K562 (cell line): ENCODE measurements at regions not wholly inside any gene's neighbourhood (a gene's known extent, or its start where the extent isn't known, plus 50 kb on each side); places are given as distances from the start of the nearest gene placed in this dataset.

Source experiments
- ATAC-seq: fragments of 200-7000 bp; cut with Tn5 transposase; 3 replicates; pipeline ENCODE4 v1.9.1; 2020; ENCODE audit warnings: moderate library complexity
- BruUV-seq: library from RNA; stranded (reverse); fragments of 400-500 nt; replicated peaks from 2 replicates; lab custom pipeline; 2021; lab: Mats Ljungman, UMichigan
- CTCF ChIA-PET: fragments of 300-600 bp; formaldehyde crosslinking; extraction: SDS; loops from one replicate; lab custom pipeline; 2021; ENCODE audit warnings: low intra/inter-chr PET ratio; lab: Yijun Ruan, JAX
- POLR2A ChIA-PET: fragments of 300-600, 350-650 bp; sonication (Branson Sonifier 250); formaldehyde crosslinking; extraction: SDS; loops from one replicate; lab custom pipeline; 2021; ENCODE audit warnings: antibody characterized with exemption, inconsistent platforms; lab: Yijun Ruan, JAX
- DNase-seq, 4 experiments: peaks; one replicate each; pipeline versions ENCODE4 v3.0.0 to v3.0.0-alpha.2; 2011 to 2018; ENCODE audit warnings: low spot score in 3 of 4, mixed read lengths in 3 of 4; ENCODE audit errors: extremely low read depth in 1 of 4
- FAIRE-seq: peaks from 2 replicates; lab custom pipeline; 2011; peaks lifted over from hg19 to GRCh38; lab: Jason Lieb, UNC
- H2AFZ ChIP-seq: 2 replicates; pipeline ENCODE4 v1.6.0; 2011; ENCODE audit warnings: low read depth, low read length, control low read depth, inconsistent platforms
- H3K27ac ChIP-seq: fragments of 200-600 bp; 3 replicates; pipeline ENCODE4 v1.8.0; 2011; ENCODE audit warnings: low read depth, mild to moderate bottlenecking, control low read depth, inconsistent platforms, low read length, moderate library complexity, mixed read lengths; ENCODE audit errors: extremely low read depth
- H3K27me3 ChIP-seq, 2 experiments: fragments of 300-600 bp in 1 of 2; 2 replicates in 1 of 2; 3 replicates in 1 of 2; pipeline versions ENCODE4 v1.6.0 to v1.8.0; 2011; ENCODE audit warnings: inconsistent platforms in 2 of 2, low read length in 2 of 2, mild to moderate bottlenecking in 1 of 2, mixed read lengths in 1 of 2, moderate library complexity in 1 of 2; ENCODE audit not compliant: control insufficient read depth in 2 of 2, insufficient read depth in 2 of 2
- H3K36me3 ChIP-seq: fragments of 300-600 bp; 3 replicates; pipeline ENCODE4 v1.8.0; 2011; ENCODE audit warnings: mild to moderate bottlenecking, low read length, inconsistent platforms; ENCODE audit not compliant: control insufficient read depth, insufficient read depth
- H3K4me1 ChIP-seq, 2 experiments: fragments of 200-600 bp in 1 of 2; replicated peaks in 1 of 2; 2 replicates in 1 of 2; 3 replicates in 1 of 2; pipeline versions ENCODE4 v1.5.1 to v1.8.0; 2011; ENCODE audit warnings: inconsistent platforms in 2 of 2, low read length in 2 of 2, mild to moderate bottlenecking in 1 of 2, mixed read lengths in 1 of 2, moderate library complexity in 1 of 2; ENCODE audit not compliant: control insufficient read depth in 2 of 2, insufficient read depth in 2 of 2
- H3K4me2 ChIP-seq: 2 replicates; pipeline ENCODE4 v1.6.1; 2011; ENCODE audit warnings: low read length, control low read depth, inconsistent platforms, mixed read lengths; ENCODE audit not compliant: insufficient read depth
- H3K4me3 ChIP-seq: fragments of 200-600 bp; sonication (generic), shearing (Covaris generic); 2 replicates; pipeline ENCODE4 v1.5.1; 2016; ENCODE audit warnings: control low read depth, inconsistent platforms
- H3K79me2 ChIP-seq: fragments of 200-600 bp; 3 replicates; pipeline ENCODE4 v1.8.0; 2011; ENCODE audit warnings: low read length, inconsistent platforms; ENCODE audit not compliant: control insufficient read depth, insufficient read depth
- H3K9ac ChIP-seq, 2 experiments: 2 replicates each; pipeline versions ENCODE4 v1.6.0 to v1.6.1; 2011; ENCODE audit warnings: low read depth in 2 of 2, low read length in 2 of 2, control low read depth in 1 of 2, inconsistent platforms in 1 of 2, mild to moderate bottlenecking in 1 of 2, mixed read lengths in 1 of 2; ENCODE audit not compliant: insufficient read depth in 1 of 2
- H3K9me1 ChIP-seq: one replicate; pipeline ENCODE4 v1.6.0; 2011; ENCODE audit warnings: inconsistent platforms, mild to moderate bottlenecking, low read length, moderate library complexity; ENCODE audit not compliant: control insufficient read depth, insufficient read depth
- H3K9me3 ChIP-seq: replicated peaks from 2 replicates; pipeline ENCODE4 v1.5.1; 2011; ENCODE audit warnings: low read depth, low read length, inconsistent platforms; ENCODE audit not compliant: control insufficient read depth, insufficient read depth
- H4K20me1 ChIP-seq: replicated peaks from 2 replicates; pipeline ENCODE4 v1.6.1; 2011; ENCODE audit warnings: low read length, inconsistent platforms, mixed read lengths; ENCODE audit not compliant: control insufficient read depth, insufficient read depth
- CREM ChIP-seq: IDR thresholded peaks from 2 replicates; pipeline ENCODE4 v1.6.1; 2014; ENCODE audit warnings: antibody characterized with exemption, low read depth
- CSDE1 ChIP-seq, 2 experiments: fragments of 450-650 bp; IDR thresholded peaks; 2 replicates each; pipeline ENCODE4 v1.6.1; 2016; ENCODE audit warnings: mild to moderate bottlenecking in 1 of 2
- EZH2 ChIP-seq: IDR thresholded peaks from 2 replicates; pipeline ENCODE4 v1.6.1; 2012; ENCODE audit warnings: low read depth, mild to moderate bottlenecking, inconsistent platforms, low read length, borderline replicate concordance
- NR2C1 ChIP-seq, 2 experiments: fragments of 450-650 bp; IDR thresholded peaks; 2 replicates each; pipeline ENCODE4 v1.6.1; 2017; ENCODE audit warnings: mild to moderate bottlenecking in 2 of 2, antibody characterized with exemption in 1 of 2, inconsistent platforms in 1 of 2, missing compliant biosample characterization in 1 of 2, missing genetic modification characterization in 1 of 2
- NRF1 ChIP-seq, 2 experiments: fragments of 450-650 bp; IDR thresholded peaks in 1 of 2; conservative IDR thresholded peaks in 1 of 2; 2 replicates each; pipeline ENCODE4 v1.6.1; 2014; ENCODE audit warnings: mild to moderate bottlenecking in 2 of 2
- TBP ChIP-seq: optimal IDR thresholded peaks from 2 replicates; pipeline ENCODE3; 2011; ENCODE audit warnings: low read depth, low read length, improper control_type of control experiment
- WGBS: fragments of 100-300 bp; shearing (Covaris generic); methylation state at CpG from one replicate; pipeline ENCODE4 v1.1.6; 2016; ENCODE audit warnings: low coverage, mixed read lengths; ENCODE audit not compliant: insufficient coverage; ENCODE audit errors: missing lambda C conversion rate; 5-methylcytosine and 5-hydroxymethylcytosine counted together
- in situ Hi-C: fragments of 300-500 bp; cut with MboI; formaldehyde crosslinking; loops from 4 replicates; pipeline ENCODE4 v1.15.0; 2018; ENCODE audit warnings: inconsistent platforms, mixed read lengths
- intact Hi-C: fragments of 100-400 bp; cut with micrococcal nuclease; formaldehyde crosslinking; loops from 2 replicates; pipeline ENCODE4 v1.14.2; 2022

DNA sequence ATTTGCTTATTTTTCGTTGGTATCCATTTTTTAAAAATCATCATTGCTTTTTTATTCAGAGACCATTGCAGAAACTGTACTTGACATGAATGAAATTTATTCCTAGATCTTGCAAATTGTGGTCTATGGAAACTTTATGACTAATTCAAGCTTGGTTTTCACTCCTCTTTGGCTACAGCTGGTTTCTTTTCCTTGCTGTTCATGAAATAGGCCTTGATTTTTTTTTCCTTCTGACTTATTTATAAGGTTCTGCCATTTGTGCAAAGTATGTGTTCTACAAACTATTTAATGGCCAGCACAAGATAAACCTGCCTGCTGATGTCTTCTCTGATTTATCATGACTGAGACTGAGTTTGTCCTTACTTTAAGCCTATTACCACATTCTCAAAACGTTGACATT, 764.0 kb upstream of the SLITRK5 start (continued):
- TF ChIP-seq TBP, result no peak
- no peak for TF ChIP-seq EZH2
- TF ChIP-seq, all 486 proteins: peak for 0

DNA sequence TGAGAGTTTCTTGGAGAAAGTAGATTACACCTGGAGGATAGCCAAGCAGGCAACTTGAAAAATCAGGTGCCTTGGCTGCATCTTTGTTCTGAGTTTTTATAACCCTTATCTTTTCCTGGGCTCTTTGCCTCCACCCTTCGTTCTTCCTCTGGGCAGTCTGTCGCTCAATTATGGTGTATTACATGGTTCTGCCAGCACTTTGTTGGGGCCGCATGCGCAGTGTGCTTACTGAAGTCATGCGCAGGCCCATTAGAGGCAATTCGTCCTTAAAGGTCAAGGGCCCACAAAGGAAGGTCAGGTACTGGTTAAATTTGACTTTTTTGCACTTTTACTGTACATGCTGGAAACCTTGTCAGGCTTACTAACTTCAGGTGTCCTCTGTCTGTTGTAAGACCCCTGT, 761.9 kb upstream of the SLITRK5 start:
- ATAC-seq (no peak), FAIRE-seq (no peak), DNase-seq (peak in 1 of 4 experiments; percentile 45)
- no TSS peak for BruUV-seq
- Histone ChIP-seq H3K9me3 (no peaks in the 10 kb centered on the region; the same call in 1 of the 2 replicates), H3K27ac (no peak overlapping the region; the same call in 2 of the 3 replicates), H3K4me1 (no peaks in the 10 kb centered on the region), H3K9me1 (no peaks in the 10 kb centered on the region), H3K79me2 (no peaks in the 10 kb centered on the region), H3K36me3 (no peaks in the 10 kb centered on the region), H3K27me3 (no peaks in the 10 kb centered on the region), H4K20me1 (no peaks in the 10 kb centered on the region), H3K4me3 (no peak overlapping the region), H2AFZ (no peak overlapping the region), H3K9ac (no peak overlapping the region), H3K4me2 (no peak overlapping the region)
- POLR2A ChIA-PET, result no interaction called here
- intact Hi-C loops (no loop called here), in situ Hi-C loops (no loop called here)
- no peak for TF ChIP-seq NR2C1 (IDR thresholded peaks at IDR 0.05)
- peak; percentile 82 for TF ChIP-seq NR2C1 (tag; IDR thresholded peaks at IDR 0.05)
- 0 out of 2 replicates have a peak, but pooled peaks have one; percentile 23 for TF ChIP-seq CREM
- TF ChIP-seq CSDE1 (IDR thresholded peaks at IDR 0.05), result no peak
- peak; percentile 74 to 78 for TF ChIP-seq NRF1 (conservative IDR thresholded peaks at IDR 0.05 in 1 of 2, IDR thresholded peaks at IDR 0.05 in 1 of 2)
- CTCF ChIA-PET, result no interaction called here
- 17% methylated on average over 6 of the region's 6 CpGs for WGBS
